Upper lobe of left lung (tissue), 6 donors: ENCODE measurements at regions not wholly inside any gene's neighbourhood (a gene's known extent, or its start where the extent isn't known, plus 50 kb on each side); places are given as distances from the start of the nearest gene placed in this dataset.
"Not testable (repeated sequence)": the region's sequence is repeated elsewhere in the genome, so short reads cannot be mapped to it uniquely, and the experiment has no call there.

ENCODE experiments used
- ATAC-seq, 2 donors: fragments of 200-7000 bp; cut with Tn5 transposase; one replicate each; pipeline ENCODE4 v1.9.1; 2022; ENCODE audit warnings: mild to moderate bottlenecking in 2 of 2, moderate library complexity in 2 of 2; ENCODE audit not compliant: low FRiP score in 2 of 2
- DNase-seq, 2 donors: peaks; one replicate each; pipeline ENCODE4 v3.0.0-alpha.2; 2019 to 2020
- H3K27ac ChIP-seq, 4 donors: fragments of 200-600 bp; sonication (generic); one replicate each; pipeline ENCODE4 v1.5.1; 2016 to 2019
- H3K27me3 ChIP-seq, 4 donors: fragments of 200-600 bp; sonication (generic); one replicate each; pipeline ENCODE4 v1.5.1; 2017 to 2019
- H3K36me3 ChIP-seq, 4 donors: fragments of 200-600 bp; sonication (generic); one replicate each; pipeline ENCODE4 v1.5.1; 2016 to 2019
- H3K4me1 ChIP-seq, 4 donors: fragments of 200-600 bp; sonication (generic); one replicate each; pipeline ENCODE4 v1.5.1; 2018 to 2019
- H3K4me3 ChIP-seq, 4 donors: fragments of 200-600 bp; sonication (generic); one replicate each; pipeline ENCODE4 v1.5.1; 2017 to 2019; ENCODE audit warnings: mild to moderate bottlenecking in 2 of 4, moderate library complexity in 1 of 4
- H3K9me3 ChIP-seq, 4 donors: fragments of 200-600 bp; sonication (generic); one replicate each; pipeline ENCODE4 v1.5.1; 2018 to 2019
- CTCF ChIP-seq, 6 experiments: fragments of 450-650 bp in 4 of 6; fragments of 200-600 bp in 2 of 6; sonication (generic) in 2 of 6; IDR thresholded peaks; one replicate each; pipeline ENCODE4 v1.5.1; 2016 to 2019; ENCODE audit warnings: antibody characterized with exemption in 6 of 6
- EP300 ChIP-seq, 4 donors: sonication (generic); formaldehyde crosslinking; IDR thresholded peaks; one replicate each; pipeline ENCODE4 v1.5.1; 2017; ENCODE audit warnings: antibody characterized with exemption in 4 of 4, control low read depth in 2 of 4
- POLR2A ChIP-seq, 4 donors: fragments of 450-650 bp; IDR thresholded peaks; one replicate each; pipeline ENCODE4 v1.5.1; 2016 to 2017; ENCODE audit warnings: antibody characterized with exemption in 4 of 4, mild to moderate bottlenecking in 2 of 4
- POLR2AphosphoS5 ChIP-seq, 2 donors: sonication (generic); formaldehyde crosslinking; IDR thresholded peaks; one replicate each; pipeline ENCODE4 v1.5.1; 2017; ENCODE audit warnings: antibody characterized with exemption in 2 of 2
- WGBS, 2 donors: methylation state at CpG; one replicate each; pipeline ENCODE4 v1.1.5; 2017 to 2018; 5-methylcytosine and 5-hydroxymethylcytosine counted together
- donor health status: DM: no; HTN: no; CAD: no; lungs with moderate emphysema.
- donor health status: DM: no; HTN: yes; CAD: no; lungs with severe emphysema.

GRCh38 chr3:34155666-34156065 is 357.2 kb downstream of the PDCD6IP start:
- no peak for ATAC-seq
- Histone ChIP-seq H3K4me1 (no peaks in the 10 kb centered on the region), H3K27ac (no peak overlapping the region), H3K36me3 (no peaks in the 10 kb centered on the region), H3K4me3 (no peak overlapping the region), H3K27me3 (no peaks in the 10 kb centered on the region), H3K9me3 (no peaks in the 10 kb centered on the region)
- whole genome bisulfite sequencing, 2 donors, result 72 to 100% methylated on average over 2 of the region's 2 CpGs
- DNase-seq, result no peak
- TF ChIP-seq CTCF (IDR thresholded peaks at IDR 0.05) (no peak), POLR2AphosphoS5 (IDR thresholded peaks at IDR 0.05) (no peak), EP300 (IDR thresholded peaks at IDR 0.05) (no peak), POLR2A (IDR thresholded peaks at IDR 0.05) (no peak)

GRCh38 chr3:34157491-34157890 is 359.1 kb downstream of the PDCD6IP start:
- DNase-seq (no peak), ATAC-seq (no peak)
- Histone ChIP-seq H3K4me3 (no peak overlapping the region), H3K27ac (no peak overlapping the region), H3K36me3 (no peaks in the 10 kb centered on the region), H3K4me1 (no peaks in the 10 kb centered on the region), H3K9me3 (no peaks in the 10 kb centered on the region), H3K27me3 (no peaks in the 10 kb centered on the region)
- TF ChIP-seq EP300 (IDR thresholded peaks at IDR 0.05) (no peak), CTCF (IDR thresholded peaks at IDR 0.05) (no peak), POLR2A (IDR thresholded peaks at IDR 0.05) (no peak), POLR2AphosphoS5 (IDR thresholded peaks at IDR 0.05) (no peak)

GRCh38 chr3:34159613-34160420 is 361.4 kb downstream of the PDCD6IP start:
- TF ChIP-seq POLR2AphosphoS5 (IDR thresholded peaks at IDR 0.05), result no peak
- no peak for TF ChIP-seq POLR2A (IDR thresholded peaks at IDR 0.05)
- no peak for TF ChIP-seq CTCF (IDR thresholded peaks at IDR 0.05)
- TF ChIP-seq EP300 (IDR thresholded peaks at IDR 0.05), result no peak
- Histone ChIP-seq H3K4me1 (no peaks in the 10 kb centered on the region), H3K36me3 (no peaks in the 10 kb centered on the region), H3K27me3 (no peaks in the 10 kb centered on the region), H3K4me3 (no peak overlapping the region), H3K27ac (no peak overlapping the region), H3K9me3 (no peaks in the 10 kb centered on the region)
- WGBS, 2 donors, result 82 to 85% methylated on average over 4 of the region's 4 CpGs
- DNase-seq, result no peak
- no peak for ATAC-seq

GRCh38 chr3:34169636-34170035 is 371.2 kb downstream of the PDCD6IP start:
- 95 to 96% methylated on average over 8 of the region's 8 CpGs for WGBS, 2 donors
- H3K36me3 ChIP-seq, ATAC-seq, H3K27me3 ChIP-seq, H3K27ac ChIP-seq, H3K9me3 ChIP-seq, H3K4me3 ChIP-seq, H3K4me1 ChIP-seq, DNase-seq: not testable (repeated sequence)

- no peak for TF ChIP-seq EP300 (IDR thresholded peaks at IDR 0.05)
- no peak for TF ChIP-seq POLR2AphosphoS5 (IDR thresholded peaks at IDR 0.05)
- TF ChIP-seq CTCF (IDR thresholded peaks at IDR 0.05), result no peak
- TF ChIP-seq POLR2A (IDR thresholded peaks at IDR 0.05), result no peak
- H3K4me3 ChIP-seq, result no peak overlapping the region
- DNase-seq, result no peak
- H3K27me3 ChIP-seq, result no peaks in the 10 kb centered on the region
- peaks cover 0 to 13% (median 0%) of the 10 kb centered on the region in 4 donors for H3K4me1 ChIP-seq
- H3K9me3 ChIP-seq, result no peaks in the 10 kb centered on the region
- no peaks in the 10 kb centered on the region for H3K36me3 ChIP-seq
- H3K27ac ChIP-seq, result no peak overlapping the region
- no peak for ATAC-seq
Measured at GRCh38 chr3:34174740-34175139, 376.3 kb downstream of the PDCD6IP start.
